ENCODE measurements at regions not wholly inside any gene's neighbourhood (a gene's known extent, or its start where the extent isn't known, plus 50 kb on each side); places are given as distances from the start of the nearest gene placed in this dataset.

GRCh38 chr18:22639026-22639463 is 221.3 kb upstream of the CTAGE1 start:
- no peak for DNase-seq
- no peaks in the 10 kb centered on the region for H3K4me1 ChIP-seq
- H3K27me3 ChIP-seq = no peaks in the 10 kb centered on the region
- H3K27ac ChIP-seq = no peak overlapping the region
- no peak for TF ChIP-seq POLR2A (IDR thresholded peaks at IDR 0.05)
- TF ChIP-seq CTCF (IDR thresholded peaks at IDR 0.05) = no peak
- no peak overlapping the region for H3K4me3 ChIP-seq
- H3K9me3 ChIP-seq = no peaks in the 10 kb centered on the region
- H3K36me3 ChIP-seq = no peaks in the 10 kb centered on the region

- no peak for DNase-seq
- TF ChIP-seq CTCF (IDR thresholded peaks at IDR 0.05) (no peak), POLR2A (IDR thresholded peaks at IDR 0.05) (no peak)
- Histone ChIP-seq H3K4me3 (no peak overlapping the region), H3K36me3 (no peaks in the 10 kb centered on the region), H3K9me3 (no peaks in the 10 kb centered on the region), H3K27me3 (no peaks in the 10 kb centered on the region), H3K4me1 (no peaks in the 10 kb centered on the region), H3K27ac (no peak overlapping the region)
Observed at GRCh38 chr18:22639561-22639960, 221.8 kb upstream of the CTAGE1 start.

- no peaks in the 10 kb centered on the region for H3K4me1 ChIP-seq
- no peaks in the 10 kb centered on the region for H3K36me3 ChIP-seq
- no peak overlapping the region for H3K27ac ChIP-seq
- H3K9me3 ChIP-seq = no peaks in the 10 kb centered on the region
- no peak for DNase-seq
- TF ChIP-seq CTCF (IDR thresholded peaks at IDR 0.05) = no peak
- TF ChIP-seq POLR2A (IDR thresholded peaks at IDR 0.05) = no peak
- H3K4me3 ChIP-seq = no peak overlapping the region
- no peaks in the 10 kb centered on the region for H3K27me3 ChIP-seq
Observed at GRCh38 chr18:22640281-22640842, 222.6 kb upstream of the CTAGE1 start.

- no peak overlapping the region for H3K27ac ChIP-seq
- no peak for DNase-seq
- H3K36me3 ChIP-seq = no peaks in the 10 kb centered on the region
- H3K9me3 ChIP-seq = no peaks in the 10 kb centered on the region
- TF ChIP-seq CTCF (IDR thresholded peaks at IDR 0.05) (no peak), POLR2A (IDR thresholded peaks at IDR 0.05) (no peak)
- no peak overlapping the region for H3K4me3 ChIP-seq
- no peaks in the 10 kb centered on the region for H3K4me1 ChIP-seq
- no peaks in the 10 kb centered on the region for H3K27me3 ChIP-seq
Observed at GRCh38 chr18:22641958-22642357, 224.2 kb upstream of the CTAGE1 start.

- TF ChIP-seq CTCF (IDR thresholded peaks at IDR 0.05) = no peak
- no peak for TF ChIP-seq POLR2A (IDR thresholded peaks at IDR 0.05)
- no peak for DNase-seq
- Histone ChIP-seq H3K4me3 (no peak overlapping the region), H3K36me3 (no peaks in the 10 kb centered on the region), H3K4me1 (no peaks in the 10 kb centered on the region), H3K27ac (no peak overlapping the region), H3K27me3 (no peaks in the 10 kb centered on the region), H3K9me3 (no peaks in the 10 kb centered on the region)
Observed at GRCh38 chr18:22643731-22644130, 226.0 kb upstream of the CTAGE1 start.

GRCh38 chr18:22650247-22650646 is 232.5 kb upstream of the CTAGE1 start:
- Histone ChIP-seq H3K4me3 (no peak overlapping the region), H3K36me3 (no peaks in the 10 kb centered on the region), H3K9me3 (no peaks in the 10 kb centered on the region), H3K27me3 (no peaks in the 10 kb centered on the region), H3K27ac (no peak overlapping the region), H3K4me1 (no peaks in the 10 kb centered on the region)
- no peak for DNase-seq
- no peak for TF ChIP-seq CTCF (IDR thresholded peaks at IDR 0.05)
- no peak for TF ChIP-seq POLR2A (IDR thresholded peaks at IDR 0.05)

All from Peyer's patch (tissue), 4 donors.